Transverse colon (tissue), 3 donors: ENCODE measurements at regions not wholly inside any gene's neighbourhood (a gene's known extent, or its start where the extent isn't known, plus 50 kb on each side); places are given as distances from the start of the nearest gene placed in this dataset.

Experiments used
- EP300 ChIP-seq: sonication (generic); formaldehyde crosslinking; IDR thresholded peaks from one replicate; pipeline ENCODE4 v1.6.1; 2017; ENCODE audit warnings: antibody characterized with exemption, low read depth
- POLR2A ChIP-seq: fragments of 450-650 bp; IDR thresholded peaks from one replicate; pipeline ENCODE4 v1.6.1; 2016; ENCODE audit warnings: antibody characterized with exemption, mild to moderate bottlenecking, moderate library complexity
- TF ChIP-seq, protein P1 (sequence below), 5 experiments: fragments of 200-600 bp in 3 of 5; fragments of 450-650 bp in 2 of 5; sonication (generic) in 3 of 5; IDR thresholded peaks; 1 replicate in 2 of 5; 2 replicates in 3 of 5; pipeline ENCODE4 v1.5.1; 2016 to 2017; ENCODE audit warnings: antibody characterized with exemption in 5 of 5, inconsistent platforms in 3 of 5, mild to moderate bottlenecking in 2 of 5, moderate library complexity in 1 of 5

DNA sequence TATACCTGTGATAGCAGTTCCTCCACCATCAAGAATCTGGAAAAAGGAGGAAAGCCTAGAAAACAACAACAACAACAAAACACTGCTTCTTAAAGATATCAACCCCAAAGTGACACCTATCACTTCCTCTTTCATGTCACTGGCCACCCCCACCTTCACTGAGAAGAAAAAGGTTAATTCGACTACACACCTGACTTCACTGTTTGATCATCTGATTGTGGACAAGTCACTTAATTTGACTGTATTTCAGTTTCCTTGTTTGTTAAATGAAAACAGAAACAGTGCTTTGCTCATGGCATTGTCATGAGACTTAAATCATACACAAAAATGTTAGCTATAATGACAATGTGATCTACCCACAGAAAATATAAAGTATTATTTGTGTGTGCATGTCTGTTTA, 280.6 kb upstream of the SULF2 start:
- TF ChIP-seq, protein P1, sequence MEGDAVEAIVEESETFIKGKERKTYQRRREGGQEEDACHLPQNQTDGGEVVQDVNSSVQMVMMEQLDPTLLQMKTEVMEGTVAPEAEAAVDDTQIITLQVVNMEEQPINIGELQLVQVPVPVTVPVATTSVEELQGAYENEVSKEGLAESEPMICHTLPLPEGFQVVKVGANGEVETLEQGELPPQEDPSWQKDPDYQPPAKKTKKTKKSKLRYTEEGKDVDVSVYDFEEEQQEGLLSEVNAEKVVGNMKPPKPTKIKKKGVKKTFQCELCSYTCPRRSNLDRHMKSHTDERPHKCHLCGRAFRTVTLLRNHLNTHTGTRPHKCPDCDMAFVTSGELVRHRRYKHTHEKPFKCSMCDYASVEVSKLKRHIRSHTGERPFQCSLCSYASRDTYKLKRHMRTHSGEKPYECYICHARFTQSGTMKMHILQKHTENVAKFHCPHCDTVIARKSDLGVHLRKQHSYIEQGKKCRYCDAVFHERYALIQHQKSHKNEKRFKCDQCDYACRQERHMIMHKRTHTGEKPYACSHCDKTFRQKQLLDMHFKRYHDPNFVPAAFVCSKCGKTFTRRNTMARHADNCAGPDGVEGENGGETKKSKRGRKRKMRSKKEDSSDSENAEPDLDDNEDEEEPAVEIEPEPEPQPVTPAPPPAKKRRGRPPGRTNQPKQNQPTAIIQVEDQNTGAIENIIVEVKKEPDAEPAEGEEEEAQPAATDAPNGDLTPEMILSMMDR (IDR thresholded peaks at IDR 0.05), result no peak
- no peak for TF ChIP-seq EP300
- TF ChIP-seq POLR2A, result no peak
